B cell (primary cell): ENCODE measurements at regions not wholly inside any gene's neighbourhood (a gene's known extent, or its start where the extent isn't known, plus 50 kb on each side); places are given as distances from the start of the nearest gene placed in this dataset.

Experiments
- EZH2 ChIP-seq: IDR thresholded peaks from 2 replicates; pipeline ENCODE4 v1.6.1; 2012; ENCODE audit warnings: borderline replicate concordance, low read depth, mild to moderate bottlenecking, moderate library complexity, low read length; ENCODE audit not compliant: insufficient read depth, poor library complexity, severe bottlenecking
- TF ChIP-seq, protein P1 (sequence below): fragments of 200-600 bp; IDR thresholded peaks from one replicate; pipeline ENCODE4 v1.8.0; 2022; ENCODE audit warnings: antibody characterized with exemption, mild to moderate bottlenecking

DNA sequence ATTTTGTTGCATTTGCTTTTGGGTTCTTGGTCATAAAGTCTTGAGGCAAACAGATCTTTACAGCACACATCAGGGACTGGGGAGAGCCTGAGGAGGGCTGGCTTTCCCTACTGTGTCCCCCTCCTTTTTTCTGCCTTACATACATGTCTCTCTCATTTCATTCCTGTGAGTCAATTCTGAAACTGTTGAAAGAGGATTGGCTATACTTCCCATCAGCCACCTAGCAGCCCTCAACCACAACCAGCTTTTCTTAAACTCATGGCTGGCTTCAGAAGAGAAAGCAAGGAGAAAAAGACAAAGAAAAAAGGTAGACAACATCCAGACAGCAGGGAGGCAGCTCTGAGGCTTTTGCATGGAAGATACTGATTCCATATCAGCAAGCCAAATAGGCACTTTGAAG lies 374.8 kb upstream of the KIF2A start:
- no peak for TF ChIP-seq EZH2
- TF ChIP-seq, protein P1, sequence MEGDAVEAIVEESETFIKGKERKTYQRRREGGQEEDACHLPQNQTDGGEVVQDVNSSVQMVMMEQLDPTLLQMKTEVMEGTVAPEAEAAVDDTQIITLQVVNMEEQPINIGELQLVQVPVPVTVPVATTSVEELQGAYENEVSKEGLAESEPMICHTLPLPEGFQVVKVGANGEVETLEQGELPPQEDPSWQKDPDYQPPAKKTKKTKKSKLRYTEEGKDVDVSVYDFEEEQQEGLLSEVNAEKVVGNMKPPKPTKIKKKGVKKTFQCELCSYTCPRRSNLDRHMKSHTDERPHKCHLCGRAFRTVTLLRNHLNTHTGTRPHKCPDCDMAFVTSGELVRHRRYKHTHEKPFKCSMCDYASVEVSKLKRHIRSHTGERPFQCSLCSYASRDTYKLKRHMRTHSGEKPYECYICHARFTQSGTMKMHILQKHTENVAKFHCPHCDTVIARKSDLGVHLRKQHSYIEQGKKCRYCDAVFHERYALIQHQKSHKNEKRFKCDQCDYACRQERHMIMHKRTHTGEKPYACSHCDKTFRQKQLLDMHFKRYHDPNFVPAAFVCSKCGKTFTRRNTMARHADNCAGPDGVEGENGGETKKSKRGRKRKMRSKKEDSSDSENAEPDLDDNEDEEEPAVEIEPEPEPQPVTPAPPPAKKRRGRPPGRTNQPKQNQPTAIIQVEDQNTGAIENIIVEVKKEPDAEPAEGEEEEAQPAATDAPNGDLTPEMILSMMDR, result no peak
